ENCODE measurements at regions not wholly inside any gene's neighbourhood (a gene's known extent, or its start where the extent isn't known, plus 50 kb on each side); places are given as distances from the start of the nearest gene placed in this dataset.

GRCh38 chr5:58359981-58360380, 99.9 kb downstream of the PLK2 start:
- TF ChIP-seq GATA2 (IDR thresholded peaks at IDR 0.05; ENCODE audit: low read depth, low read length) (no peak), GATA3 (IDR thresholded peaks at IDR 0.05; ENCODE audit: low read depth, low read length) (no peak)
